Duodenal mucosa (tissue), 2 donors: ENCODE measurements at regions not wholly inside any gene's neighbourhood (a gene's known extent, or its start where the extent isn't known, plus 50 kb on each side); places are given as distances from the start of the nearest gene placed in this dataset.

Source experiments
- H3K27ac ChIP-seq: one replicate; pipeline ENCODE4 v1.7.0; 2013; ENCODE audit warnings: low read depth, low read length
- H3K27me3 ChIP-seq, 2 donors: one replicate each; pipeline ENCODE4 v1.7.0; 2013; ENCODE audit warnings: low read length in 2 of 2, control low read depth in 1 of 2; ENCODE audit not compliant: insufficient read depth in 2 of 2, control insufficient read depth in 1 of 2
- H3K36me3 ChIP-seq, 2 donors: one replicate each; pipeline ENCODE4 v1.7.0; 2013; ENCODE audit warnings: low read length in 2 of 2, control low read depth in 1 of 2; ENCODE audit not compliant: insufficient read depth in 2 of 2, control insufficient read depth in 1 of 2
- H3K4me1 ChIP-seq, 2 donors: one replicate each; pipeline ENCODE4 v1.7.0; 2013; ENCODE audit warnings: low read length in 2 of 2, control low read depth in 1 of 2; ENCODE audit not compliant: insufficient read depth in 2 of 2, control insufficient read depth in 1 of 2
- H3K4me3 ChIP-seq, 2 donors: one replicate each; pipeline ENCODE4 v1.7.0; 2013; ENCODE audit warnings: low read length in 2 of 2, low read depth in 1 of 2
- H3K9ac ChIP-seq, 2 donors: one replicate each; pipeline ENCODE4 v1.7.0; 2013; ENCODE audit warnings: low read length in 2 of 2, low read depth in 1 of 2
- H3K9me3 ChIP-seq, 2 donors: one replicate each; pipeline ENCODE4 v1.7.0; 2013; ENCODE audit warnings: low read length in 2 of 2, control low read depth in 1 of 2; ENCODE audit not compliant: control insufficient read depth in 1 of 2

DNA sequence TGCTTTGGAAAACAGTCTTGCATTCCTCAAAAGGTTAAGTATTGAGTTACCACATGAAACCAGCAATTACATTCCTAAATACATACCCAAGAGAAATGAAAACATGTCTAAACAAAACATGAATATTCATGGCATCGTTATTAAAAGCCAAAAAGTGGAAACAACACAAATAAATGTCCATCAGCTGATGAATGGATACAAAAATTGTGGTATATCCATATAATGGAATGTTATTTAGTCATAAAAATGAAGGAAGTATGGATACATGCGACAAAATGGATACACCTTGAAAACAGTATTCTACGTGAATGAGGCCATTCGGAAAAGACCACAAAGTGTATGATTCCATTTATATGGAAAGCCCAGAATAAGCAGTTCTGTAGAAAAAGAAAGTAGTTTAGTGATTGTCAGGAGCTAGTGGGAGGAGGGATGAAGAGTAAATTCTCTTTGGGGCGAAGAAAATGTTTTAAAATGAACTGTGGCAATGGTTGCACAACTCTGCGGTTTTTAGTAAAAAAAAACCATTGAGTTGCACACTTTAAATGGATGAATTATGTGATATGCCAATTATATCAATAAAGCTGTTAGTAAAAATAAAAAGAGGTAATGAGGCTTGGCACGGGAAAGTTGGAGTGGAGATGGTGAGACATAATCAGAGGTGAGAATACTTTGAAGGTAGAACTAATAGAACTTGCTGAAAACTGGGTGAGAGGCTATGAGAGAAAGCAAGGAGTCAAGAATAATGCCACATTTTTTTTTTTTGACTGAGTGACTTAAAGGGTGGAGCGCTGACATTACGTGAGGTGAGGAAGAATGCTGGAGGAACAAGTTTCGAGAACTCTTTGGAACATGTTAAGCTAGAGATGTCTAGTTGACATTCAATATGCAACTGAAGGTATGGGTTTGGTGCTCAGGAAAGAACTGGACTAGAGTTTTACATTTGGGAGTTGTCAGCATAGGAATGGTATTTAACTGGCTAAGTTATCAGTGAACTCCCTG is 194.9 kb upstream of the ZNF608 start:
- H3K36me3 ChIP-seq, result no peaks in the 10 kb centered on the region
- no peak overlapping the region for H3K9ac ChIP-seq
- no peak overlapping the region for H3K27ac ChIP-seq
- no peaks in the 10 kb centered on the region for H3K27me3 ChIP-seq
- H3K4me1 ChIP-seq, result no peaks in the 10 kb centered on the region
- no peak overlapping the region for H3K4me3 ChIP-seq
- no peaks in the 10 kb centered on the region for H3K9me3 ChIP-seq

DNA sequence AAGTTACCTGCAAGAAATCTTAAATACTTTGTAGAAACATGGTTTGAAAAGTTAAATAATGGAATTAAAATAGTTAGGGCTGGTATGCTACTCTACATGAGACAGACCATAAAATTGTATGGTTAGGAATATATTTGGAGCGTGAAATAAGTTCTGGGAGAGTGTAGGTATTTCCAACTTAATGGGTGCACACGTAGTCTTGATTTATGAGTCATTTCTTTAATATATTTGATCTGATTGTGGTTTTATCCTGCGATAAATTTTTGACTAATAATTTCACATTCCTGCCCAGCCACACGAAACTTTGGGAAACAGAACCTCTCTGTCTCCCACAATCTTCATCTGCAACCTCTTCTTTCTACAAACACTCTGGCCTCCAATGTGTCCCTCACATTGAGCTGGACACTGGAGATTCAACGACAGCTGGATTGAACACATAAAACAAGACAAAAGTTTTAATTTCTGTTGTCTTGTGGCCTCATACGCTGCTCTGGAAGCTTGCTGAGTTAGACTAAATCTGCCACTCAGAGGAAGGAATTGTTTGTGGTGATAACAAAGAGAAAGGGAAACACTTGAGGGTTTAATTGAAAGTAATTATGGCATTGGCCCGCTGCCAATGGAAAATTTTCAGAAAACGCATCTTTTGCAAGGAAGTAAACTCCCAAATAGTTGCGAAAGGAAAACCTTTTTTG is 201.8 kb upstream of the ZNF608 start:
- Histone ChIP-seq H3K9ac (no peak overlapping the region), H3K36me3 (no peaks in the 10 kb centered on the region), H3K4me3 (no peak overlapping the region), H3K9me3 (no peaks in the 10 kb centered on the region), H3K4me1 (peaks cover 0 to 3% of the 10 kb centered on the region in 2 donors), H3K27ac (no peak overlapping the region), H3K27me3 (no peaks in the 10 kb centered on the region)

DNA sequence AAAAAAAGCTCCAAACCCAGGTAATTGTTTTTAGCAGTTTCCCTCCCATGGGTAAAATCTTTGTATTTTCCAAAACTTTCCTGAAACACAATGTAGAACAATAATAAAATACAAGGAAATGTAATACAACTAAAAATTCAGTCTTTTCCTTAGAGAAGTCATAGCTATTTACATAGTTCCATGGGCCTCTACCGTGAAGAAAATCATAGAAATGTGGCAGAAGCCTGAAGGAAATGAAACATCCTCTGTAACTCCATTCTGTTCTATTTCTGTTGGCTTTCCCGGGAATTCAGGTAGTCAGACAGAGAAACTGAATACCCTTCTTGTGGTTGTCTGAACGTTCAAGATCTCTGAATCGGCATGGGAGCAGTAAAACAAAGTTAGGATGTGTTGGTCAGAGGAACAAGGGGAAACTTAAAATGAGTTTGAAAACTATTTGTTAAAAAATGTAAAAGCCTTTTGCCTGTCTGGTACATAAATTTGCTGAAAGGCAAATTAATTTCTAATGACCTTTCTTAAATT is 202.4 kb upstream of the ZNF608 start:
- Histone ChIP-seq H3K4me1 (peaks cover 0 to 3% of the 10 kb centered on the region in 2 donors), H3K9ac (no peak overlapping the region), H3K27me3 (no peaks in the 10 kb centered on the region), H3K27ac (no peak overlapping the region), H3K36me3 (no peaks in the 10 kb centered on the region), H3K9me3 (no peaks in the 10 kb centered on the region), H3K4me3 (no peak overlapping the region)

DNA sequence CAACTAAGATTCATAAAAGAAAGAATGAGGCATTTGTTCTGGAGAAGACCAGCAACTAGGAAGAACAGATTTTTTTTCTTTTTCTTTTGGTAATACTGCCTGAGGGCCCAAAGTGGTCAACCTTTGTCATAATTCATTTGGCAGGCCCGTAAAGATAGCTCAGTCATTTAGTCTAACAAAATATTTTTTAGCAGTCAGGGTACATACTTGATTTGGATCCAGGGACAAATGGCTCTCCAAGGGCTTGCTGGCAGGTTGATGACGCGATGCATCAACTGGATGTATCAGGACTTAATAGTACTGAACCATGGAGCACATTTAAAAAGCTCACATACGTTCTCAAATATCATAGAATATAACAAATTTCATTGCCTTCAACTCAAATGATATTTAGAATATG is 203.4 kb upstream of the ZNF608 start:
- Histone ChIP-seq H3K27ac (no peak overlapping the region), H3K36me3 (no peaks in the 10 kb centered on the region), H3K4me3 (no peak overlapping the region), H3K27me3 (no peaks in the 10 kb centered on the region), H3K9me3 (no peaks in the 10 kb centered on the region), H3K4me1 (peaks cover 0 to 3% of the 10 kb centered on the region in 2 donors), H3K9ac (no peak overlapping the region)

DNA sequence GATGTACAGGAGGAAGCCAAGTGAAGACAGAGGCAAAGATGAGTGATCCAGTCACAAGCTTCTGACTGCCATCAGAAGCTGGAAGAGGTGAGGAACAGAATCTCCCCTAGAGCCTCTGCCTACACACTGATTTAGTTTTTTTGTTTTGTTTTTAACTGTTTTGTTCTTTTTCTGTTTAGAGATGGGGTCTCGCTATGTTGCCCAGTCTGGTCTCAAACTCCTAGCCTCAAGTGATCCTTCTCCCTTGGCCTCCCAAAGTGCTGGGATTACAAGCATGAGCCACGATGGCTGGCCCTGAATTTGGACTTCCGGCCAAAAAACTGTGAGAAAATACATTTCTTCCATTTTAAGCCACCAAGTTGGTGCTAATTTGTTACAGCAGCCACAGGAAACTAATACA is 204.7 kb upstream of the ZNF608 start:
- H3K9me3 ChIP-seq, result no peaks in the 10 kb centered on the region
- H3K4me3 ChIP-seq, result no peak overlapping the region
- H3K27me3 ChIP-seq, result no peaks in the 10 kb centered on the region
- H3K9ac ChIP-seq, result no peak overlapping the region
- no peaks in the 10 kb centered on the region for H3K36me3 ChIP-seq
- H3K27ac ChIP-seq, result no peak overlapping the region
- peaks cover 0 to 3% of the 10 kb centered on the region in 2 donors for H3K4me1 ChIP-seq

DNA sequence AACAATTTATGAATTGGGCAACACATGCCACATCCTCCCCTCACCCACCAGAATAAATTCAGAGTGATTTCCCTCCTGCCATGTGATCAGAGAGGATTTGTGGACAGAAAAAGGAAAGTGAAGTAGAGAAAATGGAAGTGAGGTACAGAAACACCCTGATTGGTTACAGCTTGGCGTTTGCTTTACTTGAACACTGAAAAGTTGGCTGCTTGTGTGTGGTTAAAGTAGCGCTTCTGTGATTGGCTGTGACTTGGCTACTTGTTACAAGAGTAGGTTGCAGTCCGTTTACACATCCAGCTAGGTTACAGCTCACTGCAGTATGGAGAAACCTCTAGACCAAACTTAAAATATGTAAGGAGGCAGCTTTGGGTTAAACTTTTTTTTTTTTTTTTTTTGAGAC is 205.2 kb upstream of the ZNF608 start:
- no peak overlapping the region for H3K9ac ChIP-seq
- no peak overlapping the region for H3K4me3 ChIP-seq
- no peaks in the 10 kb centered on the region for H3K27me3 ChIP-seq
- no peaks in the 10 kb centered on the region for H3K36me3 ChIP-seq
- no peaks in the 10 kb centered on the region for H3K9me3 ChIP-seq
- H3K4me1 ChIP-seq, result peaks cover 0 to 3% of the 10 kb centered on the region in 2 donors
- H3K27ac ChIP-seq, result no peak overlapping the region

DNA sequence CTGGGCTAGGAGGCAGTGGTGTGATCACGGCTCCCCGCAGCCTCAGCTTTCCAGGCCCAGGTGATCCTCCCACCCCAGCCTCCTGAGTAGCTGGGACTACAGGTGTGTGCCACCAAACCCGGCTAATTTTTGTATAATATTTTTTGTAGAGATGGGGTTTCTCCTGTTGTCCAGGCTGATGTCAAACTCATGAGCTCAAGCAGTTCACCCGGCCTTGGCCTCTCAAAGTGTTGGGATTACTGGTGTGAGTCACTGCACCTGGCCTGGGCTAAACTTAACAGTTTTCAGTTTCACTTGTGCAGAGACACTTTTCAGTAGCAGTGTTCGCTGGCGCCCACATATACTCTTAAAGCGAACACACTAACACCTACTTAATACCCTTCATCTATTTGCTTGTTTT is 205.6 kb upstream of the ZNF608 start:
- Histone ChIP-seq H3K4me3 (no peak overlapping the region), H3K4me1 (peaks cover 0 to 3% of the 10 kb centered on the region in 2 donors), H3K36me3 (no peaks in the 10 kb centered on the region), H3K9ac (no peak overlapping the region), H3K27ac (no peak overlapping the region), H3K27me3 (no peaks in the 10 kb centered on the region), H3K9me3 (no peaks in the 10 kb centered on the region)

DNA sequence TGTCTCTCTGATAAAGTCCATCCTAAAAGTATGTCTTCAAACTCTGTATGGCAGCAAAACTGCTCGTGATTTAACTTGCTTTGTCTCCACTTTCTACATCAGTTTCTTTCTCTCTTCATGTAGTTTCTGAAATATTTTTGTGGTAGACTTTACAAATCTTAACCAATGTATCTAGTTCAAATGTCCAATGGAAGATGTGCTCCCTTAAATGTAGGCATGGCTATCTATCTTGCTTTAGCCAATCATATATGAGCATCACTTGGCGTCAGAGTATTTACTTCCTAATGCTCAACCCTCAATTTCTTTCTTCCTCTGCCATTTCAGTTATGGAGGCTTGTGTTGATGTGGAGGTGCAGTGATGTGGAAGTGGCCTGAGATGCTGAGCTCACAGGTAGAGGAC is 206.1 kb upstream of the ZNF608 start:
- Histone ChIP-seq H3K4me3 (no peak overlapping the region), H3K27me3 (no peaks in the 10 kb centered on the region), H3K9ac (no peak overlapping the region), H3K27ac (no peak overlapping the region), H3K9me3 (no peaks in the 10 kb centered on the region), H3K36me3 (no peaks in the 10 kb centered on the region), H3K4me1 (peaks cover 0 to 3% of the 10 kb centered on the region in 2 donors)

DNA sequence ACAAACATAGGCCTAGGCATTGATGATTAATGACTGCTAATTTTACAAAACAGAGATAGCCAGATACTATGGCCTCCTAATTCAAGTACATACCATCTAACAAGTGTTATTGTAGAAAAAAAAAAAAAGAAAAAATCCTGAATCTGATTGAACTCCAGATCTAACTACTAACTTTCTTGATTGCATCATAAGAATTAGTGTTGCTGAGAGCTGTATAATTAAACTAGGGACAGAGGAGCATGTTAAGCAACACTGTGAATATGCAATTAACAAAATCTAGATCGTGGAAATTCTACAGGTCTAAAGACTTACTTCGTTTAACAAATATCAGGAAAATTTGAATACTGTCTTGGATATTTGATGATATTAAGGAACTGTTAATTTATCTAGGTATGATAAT is 208.3 kb upstream of the ZNF608 start:
- no peak overlapping the region for H3K4me3 ChIP-seq
- no peaks in the 10 kb centered on the region for H3K27me3 ChIP-seq
- no peaks in the 10 kb centered on the region for H3K4me1 ChIP-seq
- no peaks in the 10 kb centered on the region for H3K36me3 ChIP-seq
- no peak overlapping the region for H3K27ac ChIP-seq
- no peaks in the 10 kb centered on the region for H3K9me3 ChIP-seq
- no peak overlapping the region for H3K9ac ChIP-seq

DNA sequence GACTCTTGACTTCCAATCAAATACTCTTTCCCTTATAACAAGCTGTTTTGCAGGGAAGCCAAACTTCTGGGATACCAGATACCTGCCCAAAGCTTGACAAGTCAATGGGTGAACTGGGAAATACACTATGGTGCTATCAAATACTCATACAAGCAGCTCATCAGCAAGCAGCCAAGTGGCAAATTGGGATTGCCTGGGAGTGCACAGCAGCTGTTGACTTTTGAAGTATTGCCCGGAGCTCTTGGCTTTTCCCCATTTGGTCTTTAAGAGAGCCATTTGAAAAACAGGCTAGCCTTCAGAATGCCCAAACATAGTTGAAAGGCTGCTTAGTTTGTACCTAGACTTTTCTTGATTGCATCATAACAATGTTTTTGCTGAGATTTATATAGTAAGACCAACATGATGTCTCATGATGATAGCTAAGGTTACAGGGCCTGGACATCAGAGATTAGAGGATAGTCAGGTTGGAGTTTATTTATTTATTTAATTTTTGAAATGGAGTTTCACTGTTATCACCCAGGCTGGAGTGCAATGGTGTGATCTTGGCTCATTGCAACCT is 210.1 kb upstream of the ZNF608 start:
- no peaks in the 10 kb centered on the region for H3K9me3 ChIP-seq
- no peak overlapping the region for H3K9ac ChIP-seq
- no peak overlapping the region for H3K4me3 ChIP-seq
- H3K27me3 ChIP-seq, result no peaks in the 10 kb centered on the region
- no peak overlapping the region for H3K27ac ChIP-seq
- peaks cover 0 to 2% of the 10 kb centered on the region in 2 donors for H3K4me1 ChIP-seq
- no peaks in the 10 kb centered on the region for H3K36me3 ChIP-seq
